ENCODE measurements at regions not wholly inside any gene's neighbourhood (a gene's known extent, or its start where the extent isn't known, plus 50 kb on each side); places are given as distances from the start of the nearest gene placed in this dataset.

DNA sequence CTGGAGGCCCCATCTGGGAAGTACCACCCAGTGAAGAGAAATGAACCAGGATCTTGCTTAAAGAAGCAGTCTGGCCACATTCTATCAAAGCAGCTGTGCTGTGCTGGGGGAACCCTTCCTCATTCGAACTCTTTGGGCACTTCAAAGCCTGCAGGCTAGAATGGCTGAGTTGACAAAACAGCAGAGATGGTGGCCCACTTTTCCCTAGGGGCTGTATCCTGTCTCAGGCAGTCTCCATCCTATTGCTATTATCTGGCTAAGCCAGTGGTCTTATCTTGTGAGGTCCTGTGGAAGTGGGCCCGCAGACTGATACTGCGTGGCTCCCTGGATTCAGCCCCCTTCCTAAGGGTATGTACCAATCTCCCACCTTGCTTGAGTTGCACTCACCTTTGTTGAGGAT is 114.3 kb downstream of the VSIG4 start (continued):
- TF ChIP-seq, protein P1, sequence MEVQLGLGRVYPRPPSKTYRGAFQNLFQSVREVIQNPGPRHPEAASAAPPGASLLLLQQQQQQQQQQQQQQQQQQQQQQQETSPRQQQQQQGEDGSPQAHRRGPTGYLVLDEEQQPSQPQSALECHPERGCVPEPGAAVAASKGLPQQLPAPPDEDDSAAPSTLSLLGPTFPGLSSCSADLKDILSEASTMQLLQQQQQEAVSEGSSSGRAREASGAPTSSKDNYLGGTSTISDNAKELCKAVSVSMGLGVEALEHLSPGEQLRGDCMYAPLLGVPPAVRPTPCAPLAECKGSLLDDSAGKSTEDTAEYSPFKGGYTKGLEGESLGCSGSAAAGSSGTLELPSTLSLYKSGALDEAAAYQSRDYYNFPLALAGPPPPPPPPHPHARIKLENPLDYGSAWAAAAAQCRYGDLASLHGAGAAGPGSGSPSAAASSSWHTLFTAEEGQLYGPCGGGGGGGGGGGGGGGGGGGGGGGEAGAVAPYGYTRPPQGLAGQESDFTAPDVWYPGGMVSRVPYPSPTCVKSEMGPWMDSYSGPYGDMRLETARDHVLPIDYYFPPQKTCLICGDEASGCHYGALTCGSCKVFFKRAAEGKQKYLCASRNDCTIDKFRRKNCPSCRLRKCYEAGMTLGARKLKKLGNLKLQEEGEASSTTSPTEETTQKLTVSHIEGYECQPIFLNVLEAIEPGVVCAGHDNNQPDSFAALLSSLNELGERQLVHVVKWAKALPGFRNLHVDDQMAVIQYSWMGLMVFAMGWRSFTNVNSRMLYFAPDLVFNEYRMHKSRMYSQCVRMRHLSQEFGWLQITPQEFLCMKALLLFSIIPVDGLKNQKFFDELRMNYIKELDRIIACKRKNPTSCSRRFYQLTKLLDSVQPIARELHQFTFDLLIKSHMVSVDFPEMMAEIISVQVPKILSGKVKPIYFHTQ (CRISPR knock-in tag; IDR thresholded peaks at IDR 0.05): no peak
- TF ChIP-seq, protein P2, sequence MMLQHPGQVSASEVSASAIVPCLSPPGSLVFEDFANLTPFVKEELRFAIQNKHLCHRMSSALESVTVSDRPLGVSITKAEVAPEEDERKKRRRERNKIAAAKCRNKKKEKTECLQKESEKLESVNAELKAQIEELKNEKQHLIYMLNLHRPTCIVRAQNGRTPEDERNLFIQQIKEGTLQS (CRISPR knock-in tag; conservative IDR thresholded peaks at IDR 0.05): no peak
- no peak for TF ChIP-seq JAZF1 (CRISPR knock-in tag; IDR thresholded peaks at IDR 0.05)
- no peak for TF ChIP-seq ESRRA (CRISPR knock-in tag; IDR thresholded peaks at IDR 0.05; ENCODE audit: borderline replicate concordance)

DNA sequence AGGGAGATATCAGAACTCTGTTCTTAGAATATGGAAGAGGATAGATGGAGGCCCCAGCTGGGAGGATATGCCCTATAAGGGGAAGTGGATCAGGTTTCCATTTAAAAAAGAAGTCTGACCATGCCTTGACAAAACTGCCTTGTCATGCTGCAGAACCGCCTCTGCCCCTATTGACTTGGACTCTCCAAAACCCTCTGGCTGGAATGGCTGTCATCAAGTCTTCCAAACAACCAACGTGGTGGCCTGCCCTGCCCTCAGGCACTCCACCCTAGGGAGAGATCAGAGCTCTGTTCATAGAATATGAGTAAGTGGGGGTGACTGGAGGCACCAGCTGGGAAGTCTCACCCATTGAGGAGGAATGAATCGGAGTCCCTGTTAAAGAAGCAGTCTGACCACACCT is 114.9 kb downstream of the VSIG4 start:
- CTCF ChIA-PET: no interaction called here
- TF ChIP-seq ZNF416 (CRISPR knock-in tag; IDR thresholded peaks at IDR 0.05) (no peak), ZNF671 (CRISPR knock-in tag; IDR thresholded peaks at IDR 0.05) (no peak), TCF7 (CRISPR knock-in tag; IDR thresholded peaks at IDR 0.05; ENCODE audit: low read depth) (no peak), RORB (CRISPR knock-in tag; IDR thresholded peaks at IDR 0.05) (no peak), ETV6 (CRISPR knock-in tag; IDR thresholded peaks at IDR 0.05) (no peak), EMX1 (CRISPR knock-in tag; IDR thresholded peaks at IDR 0.05) (no peak), ZNF121 (CRISPR knock-in tag; IDR thresholded peaks at IDR 0.05) (no peak), ZBTB21 (CRISPR knock-in tag; IDR thresholded peaks at IDR 0.05; ENCODE audit: borderline replicate concordance) (no peak), FOXK1 (CRISPR knock-in tag; IDR thresholded peaks at IDR 0.05) (no peak), GABPB1 (CRISPR knock-in tag; IDR thresholded peaks at IDR 0.05) (no peak), TP53 (CRISPR knock-in tag; IDR thresholded peaks at IDR 0.05) (no peak), SP1 (CRISPR knock-in tag; conservative IDR thresholded peaks at IDR 0.05) (no peak)
- TF ChIP-seq, protein P3, sequence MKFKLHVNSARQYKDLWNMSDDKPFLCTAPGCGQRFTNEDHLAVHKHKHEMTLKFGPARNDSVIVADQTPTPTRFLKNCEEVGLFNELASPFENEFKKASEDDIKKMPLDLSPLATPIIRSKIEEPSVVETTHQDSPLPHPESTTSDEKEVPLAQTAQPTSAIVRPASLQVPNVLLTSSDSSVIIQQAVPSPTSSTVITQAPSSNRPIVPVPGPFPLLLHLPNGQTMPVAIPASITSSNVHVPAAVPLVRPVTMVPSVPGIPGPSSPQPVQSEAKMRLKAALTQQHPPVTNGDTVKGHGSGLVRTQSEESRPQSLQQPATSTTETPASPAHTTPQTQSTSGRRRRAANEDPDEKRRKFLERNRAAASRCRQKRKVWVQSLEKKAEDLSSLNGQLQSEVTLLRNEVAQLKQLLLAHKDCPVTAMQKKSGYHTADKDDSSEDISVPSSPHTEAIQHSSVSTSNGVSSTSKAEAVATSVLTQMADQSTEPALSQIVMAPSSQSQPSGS (CRISPR knock-in tag; IDR thresholded peaks at IDR 0.05; ENCODE audit: borderline replicate concordance, low read depth): no peak
- TF ChIP-seq, protein P4, sequence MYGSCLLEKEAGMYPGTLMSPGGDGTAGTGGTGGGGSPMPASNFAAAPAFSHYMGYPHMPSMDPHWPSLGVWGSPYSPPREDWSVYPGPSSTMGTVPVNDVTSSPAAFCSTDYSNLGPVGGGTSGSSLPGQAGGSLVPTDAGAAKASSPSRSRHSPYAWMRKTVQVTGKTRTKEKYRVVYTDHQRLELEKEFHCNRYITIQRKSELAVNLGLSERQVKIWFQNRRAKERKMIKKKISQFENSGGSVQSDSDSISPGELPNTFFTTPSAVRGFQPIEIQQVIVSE (CRISPR knock-in tag; IDR thresholded peaks at IDR 0.05; ENCODE audit: borderline replicate concordance): no peak
- TF ChIP-seq, protein P5, sequence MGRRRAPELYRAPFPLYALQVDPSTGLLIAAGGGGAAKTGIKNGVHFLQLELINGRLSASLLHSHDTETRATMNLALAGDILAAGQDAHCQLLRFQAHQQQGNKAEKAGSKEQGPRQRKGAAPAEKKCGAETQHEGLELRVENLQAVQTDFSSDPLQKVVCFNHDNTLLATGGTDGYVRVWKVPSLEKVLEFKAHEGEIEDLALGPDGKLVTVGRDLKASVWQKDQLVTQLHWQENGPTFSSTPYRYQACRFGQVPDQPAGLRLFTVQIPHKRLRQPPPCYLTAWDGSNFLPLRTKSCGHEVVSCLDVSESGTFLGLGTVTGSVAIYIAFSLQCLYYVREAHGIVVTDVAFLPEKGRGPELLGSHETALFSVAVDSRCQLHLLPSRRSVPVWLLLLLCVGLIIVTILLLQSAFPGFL (CRISPR knock-in tag; IDR thresholded peaks at IDR 0.05; ENCODE audit: borderline replicate concordance): no peak
- TF ChIP-seq, protein P6, sequence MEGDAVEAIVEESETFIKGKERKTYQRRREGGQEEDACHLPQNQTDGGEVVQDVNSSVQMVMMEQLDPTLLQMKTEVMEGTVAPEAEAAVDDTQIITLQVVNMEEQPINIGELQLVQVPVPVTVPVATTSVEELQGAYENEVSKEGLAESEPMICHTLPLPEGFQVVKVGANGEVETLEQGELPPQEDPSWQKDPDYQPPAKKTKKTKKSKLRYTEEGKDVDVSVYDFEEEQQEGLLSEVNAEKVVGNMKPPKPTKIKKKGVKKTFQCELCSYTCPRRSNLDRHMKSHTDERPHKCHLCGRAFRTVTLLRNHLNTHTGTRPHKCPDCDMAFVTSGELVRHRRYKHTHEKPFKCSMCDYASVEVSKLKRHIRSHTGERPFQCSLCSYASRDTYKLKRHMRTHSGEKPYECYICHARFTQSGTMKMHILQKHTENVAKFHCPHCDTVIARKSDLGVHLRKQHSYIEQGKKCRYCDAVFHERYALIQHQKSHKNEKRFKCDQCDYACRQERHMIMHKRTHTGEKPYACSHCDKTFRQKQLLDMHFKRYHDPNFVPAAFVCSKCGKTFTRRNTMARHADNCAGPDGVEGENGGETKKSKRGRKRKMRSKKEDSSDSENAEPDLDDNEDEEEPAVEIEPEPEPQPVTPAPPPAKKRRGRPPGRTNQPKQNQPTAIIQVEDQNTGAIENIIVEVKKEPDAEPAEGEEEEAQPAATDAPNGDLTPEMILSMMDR (IDR thresholded peaks at IDR 0.05): no peak
- TF ChIP-seq, protein P7, sequence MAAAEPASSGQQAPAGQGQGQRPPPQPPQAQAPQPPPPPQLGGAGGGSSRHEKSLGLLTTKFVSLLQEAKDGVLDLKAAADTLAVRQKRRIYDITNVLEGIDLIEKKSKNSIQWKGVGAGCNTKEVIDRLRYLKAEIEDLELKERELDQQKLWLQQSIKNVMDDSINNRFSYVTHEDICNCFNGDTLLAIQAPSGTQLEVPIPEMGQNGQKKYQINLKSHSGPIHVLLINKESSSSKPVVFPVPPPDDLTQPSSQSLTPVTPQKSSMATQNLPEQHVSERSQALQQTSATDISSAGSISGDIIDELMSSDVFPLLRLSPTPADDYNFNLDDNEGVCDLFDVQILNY (CRISPR knock-in tag; IDR thresholded peaks at IDR 0.05): no peak
- TF ChIP-seq, protein P8, sequence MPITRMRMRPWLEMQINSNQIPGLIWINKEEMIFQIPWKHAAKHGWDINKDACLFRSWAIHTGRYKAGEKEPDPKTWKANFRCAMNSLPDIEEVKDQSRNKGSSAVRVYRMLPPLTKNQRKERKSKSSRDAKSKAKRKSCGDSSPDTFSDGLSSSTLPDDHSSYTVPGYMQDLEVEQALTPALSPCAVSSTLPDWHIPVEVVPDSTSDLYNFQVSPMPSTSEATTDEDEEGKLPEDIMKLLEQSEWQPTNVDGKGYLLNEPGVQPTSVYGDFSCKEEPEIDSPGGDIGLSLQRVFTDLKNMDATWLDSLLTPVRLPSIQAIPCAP (CRISPR knock-in tag; IDR thresholded peaks at IDR 0.05): no peak
- Mint-ChIP-seq H3K27ac (no peak overlapping the region), H3K9me3 (peaks cover 15% of the 10 kb centered on the region), H3K4me3 (no peak overlapping the region), H3K4me1 (peaks cover 20% of the 10 kb centered on the region), H3K36me3 (no peaks in the 10 kb centered on the region), H3K27me3 (ENCODE audit: low read depth) (no peaks in the 10 kb centered on the region; the same call in 1 of the 2 replicates)
- POLR2A ChIA-PET: no interaction called here
- no peak for ATAC-seq
- DNase-seq (ENCODE audit: low spot score): no peak
